ENCODE measurements at regions not wholly inside any gene's neighbourhood (a gene's known extent, or its start where the extent isn't known, plus 50 kb on each side); places are given as distances from the start of the nearest gene placed in this dataset.

- CTCF ChIA-PET: interaction anchor here (0.6 kb wide), 3 partner anchors 101 to 448 kb away, joined by 3 read pairs; no protein-coding TSS in a partner anchor
- no peak overlapping the region for H3K4me2 ChIP-seq
- H3K27ac ChIP-seq: no peak overlapping the region
- no peaks in the 10 kb centered on the region for H3K9me3 ChIP-seq
- no peak for ATAC-seq
- no peak for DNase-seq (ENCODE audit: low read depth in 1 of 2, low spot score in 1 of 2)
- no peaks in the 10 kb centered on the region for H3K4me1 ChIP-seq
- TF ChIP-seq ZC3H11A (IDR thresholded peaks at IDR 0.05): no peak
- no peak for TF ChIP-seq MAX (IDR thresholded peaks at IDR 0.05)
- no peak for TF ChIP-seq RNF2 (IDR thresholded peaks at IDR 0.05; ENCODE audit: borderline replicate concordance, low read depth)
- TF ChIP-seq CHD4 (IDR thresholded peaks at IDR 0.05; ENCODE audit: borderline replicate concordance): no peak
- 23% methylated on average over 3 of the region's 3 CpGs for WGBS (ENCODE audit: missing lambda C conversion rate)
- H3K4me3 ChIP-seq: no peak overlapping the region
- no peak for FAIRE-seq
- POLR2A ChIA-PET: no interaction called here
These were observed 317.1 kb upstream of the FERMT1 start for GRCh38 chr20:6439737-6440442.

GRCh38 chr20:6434131-6434530 lies 311.3 kb upstream of the FERMT1 start:
- ChIA-PET CTCF (no interaction called here), POLR2A (no interaction called here)
- Histone ChIP-seq H3K4me1 (no peaks in the 10 kb centered on the region), H3K27ac (no peak overlapping the region), H3K9me3 (no peaks in the 10 kb centered on the region), H3K4me2 (no peak overlapping the region), H3K4me3 (no peak overlapping the region)
- FAIRE-seq: peak; percentile 70
- TF ChIP-seq MAX (IDR thresholded peaks at IDR 0.05) (no peak), FOSL2 (IDR thresholded peaks at IDR 0.05) (no peak), FOSL2 (CRISPR knock-in tag; IDR thresholded peaks at IDR 0.05) (no peak)
- no peak for ATAC-seq
- WGBS (ENCODE audit: missing lambda C conversion rate): 10% methylated on average over 2 of the region's 2 CpGs
- no peak for DNase-seq (ENCODE audit: low read depth in 1 of 2, low spot score in 1 of 2)

- Histone ChIP-seq H3K9me3 (no peaks in the 10 kb centered on the region), H3K4me1 (no peaks in the 10 kb centered on the region), H3K4me3 (no peak overlapping the region), H3K4me2 (no peak overlapping the region), H3K27ac (no peak overlapping the region)
- ATAC-seq (no peak), FAIRE-seq (no peak), DNase-seq (ENCODE audit: low read depth in 1 of 2, low spot score in 1 of 2) (no peak)
- ChIA-PET POLR2A (no interaction called here), CTCF (interaction anchor here (0.5 to 1.5 kb wide), 2 partner anchors 17 to 679 kb away, joined by 3 read pairs; no protein-coding TSS in a partner anchor)
- TF ChIP-seq GATA3 (IDR thresholded peaks at IDR 0.05; ENCODE audit: borderline replicate concordance): no peak
- TF ChIP-seq HOXB5 (CRISPR knock-in tag; IDR thresholded peaks at IDR 0.05): no peak
- TF ChIP-seq ZC3H11A (IDR thresholded peaks at IDR 0.05): no peak
- TF ChIP-seq SMC3 (IDR thresholded peaks at IDR 0.05): no peak
- no peak for TF ChIP-seq CBX2 (IDR thresholded peaks at IDR 0.05; ENCODE audit: borderline replicate concordance, low read depth)
- no peak for TF ChIP-seq HEYL (CRISPR knock-in tag; IDR thresholded peaks at IDR 0.05)
- TF ChIP-seq HOXB13 (CRISPR knock-in tag; IDR thresholded peaks at IDR 0.05; ENCODE audit: low read depth): no peak
- TF ChIP-seq EP300 (IDR thresholded peaks at IDR 0.05): no peak
These were observed 307.6 kb upstream of the FERMT1 start for GRCh38 chr20:6430381-6430780.

GRCh38 chr20:6426287-6426891 lies 303.6 kb upstream of the FERMT1 start:
- DNase-seq (ENCODE audit: low read depth in 1 of 2, low spot score in 1 of 2): no peak
- H3K4me1 ChIP-seq: no peaks in the 10 kb centered on the region
- no peak for ATAC-seq
- WGBS (ENCODE audit: missing lambda C conversion rate): 5% methylated on average over 1 of the region's 1 CpG
- TF ChIP-seq RFX5 (IDR thresholded peaks at IDR 0.05): no peak
- TF ChIP-seq TFCP2L1 (CRISPR knock-in tag; IDR thresholded peaks at IDR 0.05): no peak
- TF ChIP-seq EHF (CRISPR knock-in tag; IDR thresholded peaks at IDR 0.05): no peak
- TF ChIP-seq ELK1 (IDR thresholded peaks at IDR 0.05; ENCODE audit: low read depth, low read length): no peak
- no peak for TF ChIP-seq SMC3 (IDR thresholded peaks at IDR 0.05)
- no peak for TF ChIP-seq HEYL (CRISPR knock-in tag; IDR thresholded peaks at IDR 0.05)
- TF ChIP-seq MAZ (IDR thresholded peaks at IDR 0.05; ENCODE audit: borderline replicate concordance, low read depth, low read length): no peak
- no peak for TF ChIP-seq MAX (IDR thresholded peaks at IDR 0.05)
- no peak for TF ChIP-seq TP53 (CRISPR knock-in tag; IDR thresholded peaks at IDR 0.05)
- no peak for TF ChIP-seq NFE2L2 (conservative IDR thresholded peaks at IDR 0.05; ENCODE audit: low read length)
- no peak for TF ChIP-seq POLR2A (IDR thresholded peaks at IDR 0.05; ENCODE audit: low read length)
- no peak for TF ChIP-seq MYC (IDR thresholded peaks at IDR 0.05; ENCODE audit: borderline replicate concordance, low read length)
- no peak for TF ChIP-seq JUN (IDR thresholded peaks at IDR 0.05)
- no peak for TF ChIP-seq RAD21 (conservative IDR thresholded peaks at IDR 0.05 in 1 of 2, IDR thresholded peaks at IDR 0.05 in 1 of 2)
- ChIA-PET POLR2A (no interaction called here), CTCF (no interaction called here)
- H3K9me3 ChIP-seq: no peaks in the 10 kb centered on the region
- FAIRE-seq: no peak
- H3K27ac ChIP-seq: no peak overlapping the region
- H3K4me2 ChIP-seq: no peak overlapping the region
- no peak overlapping the region for H3K4me3 ChIP-seq

Measured in A549 (cell line).